GM12865 (cell line): ENCODE measurements at regions not wholly inside any gene's neighbourhood (a gene's known extent, or its start where the extent isn't known, plus 50 kb on each side); places are given as distances from the start of the nearest gene placed in this dataset.
A peak's percentile ranks its signal among the peaks of the same experiment; 100 is the strongest.
"Not testable (repeated sequence)": the region's sequence is repeated elsewhere in the genome, so short reads cannot be mapped to it uniquely, and the experiment has no call there.

ENCODE experiments used
- DNase-seq: peaks from one replicate; pipeline ENCODE4 v3.0.0; 2010; ENCODE audit warnings: low read depth
- H3K4me3 ChIP-seq: 2 replicates; pipeline ENCODE4 v1.5.1; 2011; ENCODE audit warnings: mild to moderate bottlenecking, low read depth, low read length, control low read depth
- CTCF ChIP-seq: IDR thresholded peaks from 2 replicates; pipeline ENCODE4 v1.5.1; 2011; ENCODE audit warnings: low read length, control low read depth, low read depth, inconsistent platforms; ENCODE audit not compliant: insufficient read depth; ENCODE audit errors: missing control alignments

- no peak for TF ChIP-seq CTCF
- no peak for DNase-seq
- no peak overlapping the region for H3K4me3 ChIP-seq
These were observed 149.5 kb upstream of the WDFY3 start for GRCh38 chr4:85116008-85116407.

- no peak for DNase-seq
- TF ChIP-seq CTCF = no peak
- no peak overlapping the region for H3K4me3 ChIP-seq
These were observed 159.2 kb upstream of the WDFY3 start for GRCh38 chr4:85125688-85126087.

- DNase-seq = no peak
- no peak for TF ChIP-seq CTCF
- no peak overlapping the region for H3K4me3 ChIP-seq
These were observed 160.6 kb upstream of the WDFY3 start for GRCh38 chr4:85126991-85127591.

- DNase-seq = peak; percentile 46
- no peak overlapping the region for H3K4me3 ChIP-seq
- TF ChIP-seq CTCF = peak; percentile 55
These were observed 161.2 kb upstream of the WDFY3 start for GRCh38 chr4:85127653-85128052.

- no peak for DNase-seq
- TF ChIP-seq CTCF = no peak
- H3K4me3 ChIP-seq = no peak overlapping the region
These were observed 162.0 kb upstream of the WDFY3 start for GRCh38 chr4:85128246-85129204.

- not testable (repeated sequence) for DNase-seq, H3K4me3 ChIP-seq
These were observed 163.1 kb upstream of the WDFY3 start for GRCh38 chr4:85129354-85130125.

- no peak overlapping the region for H3K4me3 ChIP-seq
- no peak for TF ChIP-seq CTCF
- DNase-seq = no peak
These were observed 165.6 kb upstream of the WDFY3 start for GRCh38 chr4:85132117-85132516.
